ENCODE measurements at regions not wholly inside any gene's neighbourhood (a gene's known extent, or its start where the extent isn't known, plus 50 kb on each side); places are given as distances from the start of the nearest gene placed in this dataset.

- H3K36me3 ChIP-seq (ENCODE audit: control insufficient read depth, insufficient read depth, low read length), result no peaks in the 10 kb centered on the region
Observed at GRCh38 chr5:124606543-124606942, 139.9 kb downstream of the ZNF608 start.

GRCh38 chr5:124606093-124606492, 140.3 kb downstream of the ZNF608 start:
- H3K36me3 ChIP-seq (ENCODE audit: control insufficient read depth, insufficient read depth, low read length), result no peaks in the 10 kb centered on the region
- H3K4me3 ChIP-seq (ENCODE audit: low read depth, low read length), result no peak overlapping the region
- no peak for TF ChIP-seq CTCF (IDR thresholded peaks at IDR 0.05; ENCODE audit: insufficient read depth, low read depth, low read length)
- no peaks in the 10 kb centered on the region for H3K27me3 ChIP-seq (ENCODE audit: control insufficient read depth, insufficient read depth, low read length)
- ChIA-PET CTCF (no interaction called here), POLR2A (no interaction called here)
- DNase-seq (ENCODE audit: low read depth), result no peak

More at GRCh38 chr5:124606543-124606942, 139.9 kb downstream of the ZNF608 start:
- ChIA-PET POLR2A (no interaction called here), CTCF (no interaction called here)
- no peak overlapping the region for H3K4me3 ChIP-seq (ENCODE audit: low read depth, low read length)
- TF ChIP-seq CTCF (IDR thresholded peaks at IDR 0.05; ENCODE audit: insufficient read depth, low read depth, low read length), result no peak
- no peaks in the 10 kb centered on the region for H3K27me3 ChIP-seq (ENCODE audit: control insufficient read depth, insufficient read depth, low read length)
- DNase-seq (ENCODE audit: low read depth), result no peak

GRCh38 chr5:124605541-124605940, 140.9 kb downstream of the ZNF608 start:
- POLR2A ChIA-PET, result no interaction called here
- no peaks in the 10 kb centered on the region for H3K27me3 ChIP-seq (ENCODE audit: control insufficient read depth, insufficient read depth, low read length)
- no peak for TF ChIP-seq CTCF (IDR thresholded peaks at IDR 0.05; ENCODE audit: insufficient read depth, low read depth, low read length)
- no peak for DNase-seq (ENCODE audit: low read depth)
- no peak overlapping the region for H3K4me3 ChIP-seq (ENCODE audit: low read depth, low read length)
- CTCF ChIA-PET, result no interaction called here
- H3K36me3 ChIP-seq (ENCODE audit: control insufficient read depth, insufficient read depth, low read length), result no peaks in the 10 kb centered on the region

- no peak for DNase-seq (ENCODE audit: low read depth)
- Histone ChIP-seq H3K4me3 (ENCODE audit: low read depth, low read length) (no peak overlapping the region), H3K27me3 (ENCODE audit: control insufficient read depth, insufficient read depth, low read length) (no peaks in the 10 kb centered on the region), H3K36me3 (ENCODE audit: control insufficient read depth, insufficient read depth, low read length) (no peaks in the 10 kb centered on the region)
- POLR2A ChIA-PET, result no interaction called here
- CTCF ChIA-PET, result interaction anchor here (0.6 to 1.3 kb wide), 2 partner anchors 9 to 1756 kb away, joined by 3 to 4 read pairs; no protein-coding TSS in a partner anchor
- no peak for TF ChIP-seq CTCF (IDR thresholded peaks at IDR 0.05; ENCODE audit: insufficient read depth, low read depth, low read length)
Observed at GRCh38 chr5:124604419-124604818, 142.0 kb downstream of the ZNF608 start.

GRCh38 chr5:124602925-124603650, 143.4 kb downstream of the ZNF608 start:
- TF ChIP-seq CTCF (IDR thresholded peaks at IDR 0.05; ENCODE audit: insufficient read depth, low read depth, low read length), result no peak
- Histone ChIP-seq H3K36me3 (ENCODE audit: control insufficient read depth, insufficient read depth, low read length) (no peaks in the 10 kb centered on the region), H3K27me3 (ENCODE audit: control insufficient read depth, insufficient read depth, low read length) (no peaks in the 10 kb centered on the region), H3K4me3 (ENCODE audit: low read depth, low read length) (no peak overlapping the region)
- no peak for DNase-seq (ENCODE audit: low read depth)
- ChIA-PET POLR2A (no interaction called here), CTCF (interaction anchor here (0.7 kb wide), 1 partner anchor 12 kb away, joined by 3 read pairs; no protein-coding TSS in a partner anchor)
